ENCODE measurements at regions not wholly inside any gene's neighbourhood (a gene's known extent, or its start where the extent isn't known, plus 50 kb on each side); places are given as distances from the start of the nearest gene placed in this dataset.

- no peak for TF ChIP-seq POLR2A (IDR thresholded peaks at IDR 0.05)
- TF ChIP-seq, protein P1, sequence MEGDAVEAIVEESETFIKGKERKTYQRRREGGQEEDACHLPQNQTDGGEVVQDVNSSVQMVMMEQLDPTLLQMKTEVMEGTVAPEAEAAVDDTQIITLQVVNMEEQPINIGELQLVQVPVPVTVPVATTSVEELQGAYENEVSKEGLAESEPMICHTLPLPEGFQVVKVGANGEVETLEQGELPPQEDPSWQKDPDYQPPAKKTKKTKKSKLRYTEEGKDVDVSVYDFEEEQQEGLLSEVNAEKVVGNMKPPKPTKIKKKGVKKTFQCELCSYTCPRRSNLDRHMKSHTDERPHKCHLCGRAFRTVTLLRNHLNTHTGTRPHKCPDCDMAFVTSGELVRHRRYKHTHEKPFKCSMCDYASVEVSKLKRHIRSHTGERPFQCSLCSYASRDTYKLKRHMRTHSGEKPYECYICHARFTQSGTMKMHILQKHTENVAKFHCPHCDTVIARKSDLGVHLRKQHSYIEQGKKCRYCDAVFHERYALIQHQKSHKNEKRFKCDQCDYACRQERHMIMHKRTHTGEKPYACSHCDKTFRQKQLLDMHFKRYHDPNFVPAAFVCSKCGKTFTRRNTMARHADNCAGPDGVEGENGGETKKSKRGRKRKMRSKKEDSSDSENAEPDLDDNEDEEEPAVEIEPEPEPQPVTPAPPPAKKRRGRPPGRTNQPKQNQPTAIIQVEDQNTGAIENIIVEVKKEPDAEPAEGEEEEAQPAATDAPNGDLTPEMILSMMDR (IDR thresholded peaks at IDR 0.05) = no peak
Measured at GRCh38 chr4:19623866-19624265, 627.8 kb upstream of the SLIT2 start.
